A549 (cell line): ENCODE measurements at regions not wholly inside any gene's neighbourhood (a gene's known extent, or its start where the extent isn't known, plus 50 kb on each side); places are given as distances from the start of the nearest gene placed in this dataset.
A peak's percentile ranks its signal among the peaks of the same experiment; 100 is the strongest.

Experiments used
- ATAC-seq, 2 experiments: fragments of 200-7000 bp in 1 of 2; fragments of >200 bp in 1 of 2; cut with Nextera tagmentation in 1 of 2; cut with Tn5 transposase in 1 of 2; 3 replicates each; pipeline versions ENCODE4 v1.8.0 to v1.9.1; 2018 to 2020; ENCODE audit warnings: mild to moderate bottlenecking in 1 of 2, moderate library complexity in 1 of 2
- CTCF ChIA-PET: fragments of 300-600 bp; sonication (Branson Sonifier 250); formaldehyde crosslinking; extraction: SDS; loops from one replicate; lab custom pipeline; 2021; ENCODE audit warnings: antibody characterized with exemption, inconsistent platforms; lab: Yijun Ruan, JAX
- POLR2A ChIA-PET: fragments of 350-600 bp; formaldehyde crosslinking; extraction: SDS; loops from one replicate; lab custom pipeline; 2021; ENCODE audit warnings: antibody characterized with exemption, inconsistent platforms; lab: Yijun Ruan, JAX
- DNase-seq, 2 experiments: peaks; one replicate each; pipeline versions ENCODE4 v3.0.0 to v3.0.0-alpha.2; 2011 to 2016; ENCODE audit warnings: low read depth in 1 of 2, low spot score in 1 of 2
- FAIRE-seq: peaks from 2 replicates; lab custom pipeline; 2011; peaks lifted over from hg19 to GRCh38; lab: Jason Lieb, UNC
- H3K27ac ChIP-seq, 2 experiments: fragments of >200 bp; sonication (Bioruptor Twin); formaldehyde crosslinking; 3 replicates each; pipeline ENCODE4 v1.5.1; 2016 to 2017
- H3K4me1 ChIP-seq: fragments of >200 bp; sonication (Bioruptor Twin); formaldehyde crosslinking; 3 replicates; pipeline ENCODE4 v1.6.1; 2016
- H3K4me2 ChIP-seq: fragments of >200 bp; sonication (Bioruptor Twin); formaldehyde crosslinking; 3 replicates; pipeline ENCODE4 v1.6.1; 2016
- H3K4me3 ChIP-seq: fragments of >200 bp; sonication (Bioruptor Twin); formaldehyde crosslinking; 3 replicates; pipeline ENCODE4 v1.5.1; 2016
- H3K9me3 ChIP-seq: fragments of >200 bp; sonication (Bioruptor Twin); formaldehyde crosslinking; 3 replicates; pipeline ENCODE4 v1.6.1; 2016
- CBX8 ChIP-seq: fragments of 200-600 bp; sonication (generic); IDR thresholded peaks from 2 replicates; pipeline ENCODE4 v1.6.1; 2016
- CEBPB ChIP-seq, 2 experiments: fragments of >200 bp in 1 of 2; sonication (Bioruptor Twin) in 1 of 2; formaldehyde crosslinking in 1 of 2; IDR thresholded peaks; 2 replicates each; pipeline ENCODE4 v1.6.1; 2012 to 2016
- EHF ChIP-seq: fragments of 250-450 bp; sonication (Bioruptor Pico); IDR thresholded peaks from 2 replicates; pipeline ENCODE4 v1.5.0; 2020; ENCODE audit warnings: mild to moderate bottlenecking
- EP300 ChIP-seq, 2 experiments: fragments of >200 bp; sonication (Bioruptor Twin); formaldehyde crosslinking; IDR thresholded peaks; 2 replicates in 1 of 2; 3 replicates in 1 of 2; pipeline ENCODE4 v1.6.1; 2016 to 2017
- FOSL2 ChIP-seq, 2 experiments: fragments of 450-650 bp in 1 of 2; fragments of >200 bp in 1 of 2; sonication (Bioruptor Twin) in 1 of 2; formaldehyde crosslinking; IDR thresholded peaks; 2 replicates each; pipeline versions ENCODE4 v1.5.0 to v1.6.1; 2016 to 2020; ENCODE audit warnings: mild to moderate bottlenecking in 1 of 2, moderate library complexity in 1 of 2
- FOXS1 ChIP-seq: fragments of 250-450 bp; sonication (Bioruptor Pico); IDR thresholded peaks from 2 replicates; pipeline ENCODE4 v1.5.0; 2020; ENCODE audit warnings: mild to moderate bottlenecking, moderate library complexity
- GATA3 ChIP-seq: IDR thresholded peaks from 2 replicates; pipeline ENCODE4 v1.6.1; 2012; ENCODE audit warnings: borderline replicate concordance
- HDAC2 ChIP-seq: fragments of 200-600 bp; sonication (generic); IDR thresholded peaks from 2 replicates; pipeline ENCODE4 v1.6.1; 2016
- HEYL ChIP-seq: fragments of 250-450 bp; sonication (Bioruptor Pico); IDR thresholded peaks from 2 replicates; pipeline ENCODE4 v1.8.0; 2021; ENCODE audit warnings: mild to moderate bottlenecking, moderate library complexity
- HOXB5 ChIP-seq: fragments of 250-450 bp; sonication (Bioruptor Pico); IDR thresholded peaks from 2 replicates; pipeline ENCODE4 v1.5.0; 2020; ENCODE audit warnings: mild to moderate bottlenecking, moderate library complexity
- JUN ChIP-seq, 2 experiments: fragments of >200 bp; sonication (Bioruptor Twin); formaldehyde crosslinking; IDR thresholded peaks; 2 replicates in 1 of 2; 3 replicates in 1 of 2; pipeline ENCODE4 v1.6.1; 2016 to 2017
- JUNB ChIP-seq: fragments of >200 bp; sonication (Bioruptor Twin); formaldehyde crosslinking; IDR thresholded peaks from 2 replicates; pipeline ENCODE4 v1.6.1; 2016
- KDM5A ChIP-seq: fragments of 200-600 bp; sonication (generic); IDR thresholded peaks from 2 replicates; pipeline ENCODE4 v1.6.1; 2016; ENCODE audit warnings: antibody characterized with exemption, mild to moderate bottlenecking
- MAFK ChIP-seq: fragments of 450-650 bp; IDR thresholded peaks from 2 replicates; pipeline ENCODE4 v1.6.1; 2014; ENCODE audit not compliant: partially characterized antibody
- POLR2A ChIP-seq: IDR thresholded peaks from 2 replicates; pipeline ENCODE4 v1.6.1; 2012; ENCODE audit warnings: mild to moderate bottlenecking, low read length
- POLR2AphosphoS2 ChIP-seq: conservative IDR thresholded peaks from 2 replicates; pipeline ENCODE4 v1.6.1; 2012; ENCODE audit warnings: low read length, improper control_type of control experiment, inconsistent platforms
- RAD21 ChIP-seq, 2 experiments: fragments of >200 bp in 1 of 2; sonication (Bioruptor Twin) in 1 of 2; formaldehyde crosslinking in 1 of 2; IDR thresholded peaks in 1 of 2; conservative IDR thresholded peaks in 1 of 2; 2 replicates in 1 of 2; 3 replicates in 1 of 2; pipeline ENCODE4 v1.6.1; 2012 to 2018; ENCODE audit warnings: inconsistent platforms in 1 of 2
- RARB ChIP-seq: fragments of 250-450 bp; sonication (Bioruptor Pico); IDR thresholded peaks from 2 replicates; pipeline ENCODE4 v1.8.0; 2021; ENCODE audit warnings: mild to moderate bottlenecking, moderate library complexity
- RCOR1 ChIP-seq: fragments of 150-350 bp; IDR thresholded peaks from 2 replicates; pipeline ENCODE4 v1.6.1; 2014; ENCODE audit warnings: antibody characterized with exemption, low read length, low read depth
- SMC3 ChIP-seq: fragments of >200 bp; sonication (Bioruptor Twin); formaldehyde crosslinking; IDR thresholded peaks from 3 replicates; pipeline ENCODE4 v1.6.1; 2018; ENCODE audit warnings: inconsistent platforms
- SREBF2 ChIP-seq: fragments of 450-650 bp; IDR thresholded peaks from 2 replicates; pipeline ENCODE4 v1.6.1; 2014; ENCODE audit warnings: mild to moderate bottlenecking, moderate library complexity
- TP53 ChIP-seq: fragments of 250-450 bp; sonication (Bioruptor Pico); IDR thresholded peaks from 2 replicates; pipeline ENCODE4 v1.5.0; 2021; ENCODE audit warnings: mild to moderate bottlenecking, moderate library complexity
- ZFP36 ChIP-seq: fragments of 450-650 bp; IDR thresholded peaks from 2 replicates; pipeline ENCODE4 v1.6.1; 2014; ENCODE audit warnings: borderline replicate concordance; ENCODE audit not compliant: partially characterized antibody
- WGBS: methylation state at CpG from one replicate; pipeline ENCODE4 v1.1.6; 2017; ENCODE audit errors: missing lambda C conversion rate; 5-methylcytosine and 5-hydroxymethylcytosine counted together
- TF ChIP-seq, protein P1 (sequence below): IDR thresholded peaks from 2 replicates; pipeline ENCODE4 v1.6.1; 2012
- TF ChIP-seq, protein P2 (sequence below): IDR thresholded peaks from 2 replicates; pipeline ENCODE4 v1.6.1; 2012
- TF ChIP-seq, protein P3 (sequence below): fragments of >200 bp; sonication (Bioruptor Twin); formaldehyde crosslinking; IDR thresholded peaks from 3 replicates; pipeline ENCODE4 v1.6.1; 2016
- TF ChIP-seq, protein P4 (sequence below): IDR thresholded peaks from 2 replicates; pipeline ENCODE4 v1.6.1; 2012; ENCODE audit warnings: low read depth, borderline replicate concordance

DNA sequence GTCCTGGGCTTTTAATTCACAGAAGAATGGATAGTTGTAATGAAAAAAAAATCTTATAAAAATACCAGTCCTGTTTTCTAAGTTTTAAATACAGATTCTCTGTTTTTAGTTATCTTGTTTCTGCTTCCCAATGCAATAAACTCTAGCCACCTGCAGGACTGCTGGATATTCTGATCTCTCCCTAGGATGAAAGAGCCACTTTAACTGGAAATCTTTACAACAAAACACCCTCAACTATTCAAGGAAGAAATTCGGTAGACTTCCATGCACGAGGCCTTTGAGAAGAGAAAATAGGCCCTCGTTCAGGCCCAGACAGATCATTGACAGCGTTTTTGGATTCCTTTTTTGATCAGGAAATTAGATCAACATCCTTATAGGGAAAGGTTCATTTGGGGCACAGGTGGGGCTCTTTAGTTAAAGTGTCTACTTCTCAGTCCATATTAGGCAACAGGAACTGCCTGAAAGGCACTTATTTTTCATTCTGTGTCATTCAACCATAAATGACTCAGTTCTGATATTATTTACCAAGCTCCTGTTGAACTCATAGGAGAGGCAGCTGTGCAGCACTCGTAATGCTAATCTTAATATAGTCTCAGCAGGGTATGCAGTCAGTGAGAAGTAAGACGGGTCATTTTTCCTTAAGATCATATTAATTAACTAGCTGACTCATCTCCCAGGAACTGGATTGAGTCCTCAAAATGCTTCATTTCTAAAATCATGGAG, 71.1 kb upstream of the ERRFI1 start:
- ATAC-seq: peak; percentile 67 to 87
- FAIRE-seq: no peak
- ChIA-PET POLR2A (interaction anchor here (0.6 to 1.7 kb wide), 6 partner anchors 21 to 554 kb away, joined by 3 to 10 read pairs (median 4); no protein-coding TSS in a partner anchor), CTCF (interaction anchor here (0.7 to 1.6 kb wide), 4 partner anchors 19 to 217 kb away, joined by 3 to 7 read pairs (median 3); no protein-coding TSS in a partner anchor)
- H3K9me3 ChIP-seq: no peaks in the 10 kb centered on the region
- peak overlapping the region; percentile 85 for H3K4me2 ChIP-seq
- peaks cover 65% of the 10 kb centered on the region for H3K4me1 ChIP-seq
- TF ChIP-seq TP53 (CRISPR knock-in tag) (no peak), EP300 (IDR thresholded peaks at IDR 0.05) (peak in 1 of 2 experiments; percentile 59; a peak in 1 of 5 replicates), FOXS1 (CRISPR knock-in tag) (no peak), FOSL2 (IDR thresholded peaks at IDR 0.05) (peak; percentile 74), FOSL2 (CRISPR knock-in tag; IDR thresholded peaks at IDR 0.05) (peak; percentile 93), ZFP36 (peak; percentile 41), RAD21 (conservative IDR thresholded peaks at IDR 0.05 in 1 of 2, IDR thresholded peaks at IDR 0.05 in 1 of 2) (peak in 1 of 2 experiments; percentile 24; a peak in 2 of 5 replicates), HEYL (CRISPR knock-in tag) (0 out of 2 replicates have a peak, but pooled peaks have one; percentile 30), HDAC2 (no peak), POLR2AphosphoS2 (no peak), RARB (no peak), HOXB5 (CRISPR knock-in tag) (peak; percentile 40; the same call in 1 of the 2 replicates), KDM5A (no peak), JUNB (peak; percentile 77), CEBPB (IDR thresholded peaks at IDR 0.05) (peak; percentile 30 to 68; a peak in 2 of 4 replicates), EHF (CRISPR knock-in tag) (0 out of 2 replicates have a peak, but pooled peaks have one; percentile 26), RCOR1 (no peak), CBX8 (no peak), SREBF2 (no peak), GATA3 (peak; percentile 77; the same call in 1 of the 2 replicates), JUN (IDR thresholded peaks at IDR 0.05) (peak in 1 of 2 experiments; percentile 67; a peak in 2 of 5 replicates), POLR2A (no peak), MAFK (peak; percentile 87), SMC3 (peak; percentile 33; the same call in 1 of the 3 replicates)
- TF ChIP-seq, protein P1, sequence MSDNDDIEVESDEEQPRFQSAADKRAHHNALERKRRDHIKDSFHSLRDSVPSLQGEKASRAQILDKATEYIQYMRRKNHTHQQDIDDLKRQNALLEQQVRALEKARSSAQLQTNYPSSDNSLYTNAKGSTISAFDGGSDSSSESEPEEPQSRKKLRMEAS: peak; percentile 50; the same call in 1 of the 2 replicates
- TF ChIP-seq, protein P2, sequence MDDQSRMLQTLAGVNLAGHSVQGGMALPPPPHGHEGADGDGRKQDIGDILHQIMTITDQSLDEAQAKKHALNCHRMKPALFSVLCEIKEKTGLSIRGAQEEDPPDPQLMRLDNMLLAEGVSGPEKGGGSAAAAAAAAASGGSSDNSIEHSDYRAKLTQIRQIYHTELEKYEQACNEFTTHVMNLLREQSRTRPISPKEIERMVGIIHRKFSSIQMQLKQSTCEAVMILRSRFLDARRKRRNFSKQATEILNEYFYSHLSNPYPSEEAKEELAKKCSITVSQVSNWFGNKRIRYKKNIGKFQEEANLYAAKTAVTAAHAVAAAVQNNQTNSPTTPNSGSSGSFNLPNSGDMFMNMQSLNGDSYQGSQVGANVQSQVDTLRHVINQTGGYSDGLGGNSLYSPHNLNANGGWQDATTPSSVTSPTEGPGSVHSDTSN: no peak
- TF ChIP-seq, protein P3, sequence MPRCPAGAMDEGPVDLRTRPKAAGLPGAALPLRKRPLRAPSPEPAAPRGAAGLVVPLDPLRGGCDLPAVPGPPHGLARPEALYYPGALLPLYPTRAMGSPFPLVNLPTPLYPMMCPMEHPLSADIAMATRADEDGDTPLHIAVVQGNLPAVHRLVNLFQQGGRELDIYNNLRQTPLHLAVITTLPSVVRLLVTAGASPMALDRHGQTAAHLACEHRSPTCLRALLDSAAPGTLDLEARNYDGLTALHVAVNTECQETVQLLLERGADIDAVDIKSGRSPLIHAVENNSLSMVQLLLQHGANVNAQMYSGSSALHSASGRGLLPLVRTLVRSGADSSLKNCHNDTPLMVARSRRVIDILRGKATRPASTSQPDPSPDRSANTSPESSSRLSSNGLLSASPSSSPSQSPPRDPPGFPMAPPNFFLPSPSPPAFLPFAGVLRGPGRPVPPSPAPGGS: 0 out of 3 replicates have a peak, but pooled peaks have one; percentile 51
- TF ChIP-seq, protein P4, sequence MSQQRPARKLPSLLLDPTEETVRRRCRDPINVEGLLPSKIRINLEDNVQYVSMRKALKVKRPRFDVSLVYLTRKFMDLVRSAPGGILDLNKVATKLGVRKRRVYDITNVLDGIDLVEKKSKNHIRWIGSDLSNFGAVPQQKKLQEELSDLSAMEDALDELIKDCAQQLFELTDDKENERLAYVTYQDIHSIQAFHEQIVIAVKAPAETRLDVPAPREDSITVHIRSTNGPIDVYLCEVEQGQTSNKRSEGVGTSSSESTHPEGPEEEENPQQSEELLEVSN: no peak
- WGBS: 2% methylated on average over 6 of the region's 6 CpGs
- H3K27ac ChIP-seq: peak overlapping the region; percentile 94 to 95
- H3K4me3 ChIP-seq: no peak overlapping the region
- peak in 1 of 2 experiments; percentile 94 for DNase-seq
